ENCODE measurements at regions not wholly inside any gene's neighbourhood (a gene's known extent, or its start where the extent isn't known, plus 50 kb on each side); places are given as distances from the start of the nearest gene placed in this dataset.
A peak's percentile ranks its signal among the peaks of the same experiment; 100 is the strongest.

DNA sequence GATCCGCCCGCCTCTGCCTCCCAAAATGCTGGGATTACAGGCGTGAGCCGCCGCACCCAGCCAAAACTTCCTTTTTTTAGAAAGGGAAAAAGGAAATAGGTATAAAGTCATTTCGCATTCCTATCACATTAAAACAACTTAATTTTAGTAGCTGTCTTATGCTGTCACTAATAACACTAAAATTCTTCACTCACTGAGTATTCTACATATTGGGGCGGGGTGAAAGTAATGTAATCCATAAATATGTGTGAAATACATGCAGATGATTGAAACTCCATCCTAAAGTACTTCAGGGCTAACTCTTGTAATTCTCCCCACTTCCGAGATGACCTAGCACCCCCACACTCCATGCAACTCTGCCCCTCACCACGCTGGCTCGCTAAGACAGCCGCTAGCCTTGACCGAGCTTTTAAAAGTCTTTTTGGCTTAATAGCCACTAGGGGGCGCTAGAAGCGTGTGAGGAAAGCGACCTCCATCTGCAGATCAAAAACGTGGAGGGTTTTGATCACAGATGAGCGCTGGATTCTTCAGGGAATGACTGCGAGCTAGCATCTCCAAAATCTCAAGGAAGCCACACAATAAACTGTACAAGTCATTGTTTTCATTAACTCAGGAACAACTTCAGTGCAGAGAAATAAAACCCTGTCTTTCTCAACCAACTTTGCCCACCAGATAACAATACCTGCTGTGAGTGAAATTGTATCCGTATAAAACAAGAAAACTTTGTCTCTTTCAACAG lies 129.3 kb upstream of the IGF1R start:
- intact Hi-C loops (cut with DNase I; ENCODE audit: low total_unique reads): loop anchor here (5.0 kb wide), 1 partner anchor 328 kb away; no protein-coding TSS in a partner anchor
- Histone ChIP-seq H3K4me3 (no peak overlapping the region), H3K9me3 (no peaks in the 10 kb centered on the region), H3K4me1 (peaks cover 0 to 4% (median 2%) of the 10 kb centered on the region in 4 donors), H3K27ac (no peak overlapping the region), H3K27me3 (no peaks in the 10 kb centered on the region), H3K36me3 (no peaks in the 10 kb centered on the region)
- TF ChIP-seq, protein P1, sequence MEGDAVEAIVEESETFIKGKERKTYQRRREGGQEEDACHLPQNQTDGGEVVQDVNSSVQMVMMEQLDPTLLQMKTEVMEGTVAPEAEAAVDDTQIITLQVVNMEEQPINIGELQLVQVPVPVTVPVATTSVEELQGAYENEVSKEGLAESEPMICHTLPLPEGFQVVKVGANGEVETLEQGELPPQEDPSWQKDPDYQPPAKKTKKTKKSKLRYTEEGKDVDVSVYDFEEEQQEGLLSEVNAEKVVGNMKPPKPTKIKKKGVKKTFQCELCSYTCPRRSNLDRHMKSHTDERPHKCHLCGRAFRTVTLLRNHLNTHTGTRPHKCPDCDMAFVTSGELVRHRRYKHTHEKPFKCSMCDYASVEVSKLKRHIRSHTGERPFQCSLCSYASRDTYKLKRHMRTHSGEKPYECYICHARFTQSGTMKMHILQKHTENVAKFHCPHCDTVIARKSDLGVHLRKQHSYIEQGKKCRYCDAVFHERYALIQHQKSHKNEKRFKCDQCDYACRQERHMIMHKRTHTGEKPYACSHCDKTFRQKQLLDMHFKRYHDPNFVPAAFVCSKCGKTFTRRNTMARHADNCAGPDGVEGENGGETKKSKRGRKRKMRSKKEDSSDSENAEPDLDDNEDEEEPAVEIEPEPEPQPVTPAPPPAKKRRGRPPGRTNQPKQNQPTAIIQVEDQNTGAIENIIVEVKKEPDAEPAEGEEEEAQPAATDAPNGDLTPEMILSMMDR (IDR thresholded peaks at IDR 0.05): peak; percentile 58 to 84
- DNase-seq: no peak

DNA sequence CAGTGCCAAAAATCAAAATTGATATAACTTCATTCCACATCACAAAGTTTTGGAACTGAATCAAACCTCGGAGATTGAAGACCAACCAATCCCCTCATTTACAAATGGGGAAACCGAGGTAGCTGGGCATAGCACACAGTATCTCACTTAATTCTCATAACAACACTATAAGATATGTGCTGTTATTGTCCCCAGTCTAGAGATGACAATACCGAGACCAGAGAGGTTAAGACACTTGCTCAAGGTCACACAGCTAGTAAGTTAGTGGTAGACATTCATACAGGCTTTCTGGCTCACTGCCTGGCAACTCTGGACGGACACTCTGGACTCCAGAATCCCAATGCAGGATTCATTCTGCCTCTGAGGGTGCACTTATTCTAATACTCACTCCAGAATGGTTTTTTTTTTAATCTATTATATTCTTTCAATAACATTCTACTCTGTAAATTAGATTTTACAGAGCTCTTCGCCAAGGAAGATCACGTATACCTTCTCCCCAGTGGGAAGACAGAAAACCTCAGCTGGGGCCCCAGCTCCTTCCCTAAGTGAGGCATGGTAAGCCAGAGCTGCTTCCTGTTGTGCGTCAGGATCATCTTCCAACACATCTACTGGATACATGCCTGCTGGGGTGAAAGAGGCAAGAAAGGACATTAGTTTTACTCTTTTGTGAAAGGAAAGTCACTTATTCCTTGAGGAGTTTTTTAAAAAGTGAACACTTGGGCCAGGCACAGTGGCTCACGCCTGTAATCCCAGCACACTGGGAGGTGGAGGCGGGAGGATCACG lies 128.4 kb upstream of the IGF1R start:
- Histone ChIP-seq H3K4me1 (peaks cover 0 to 11% (median 7%) of the 10 kb centered on the region in 4 donors), H3K4me3 (no peak overlapping the region), H3K9me3 (no peaks in the 10 kb centered on the region), H3K27me3 (no peaks in the 10 kb centered on the region), H3K27ac (no peak overlapping the region), H3K36me3 (no peaks in the 10 kb centered on the region)
- DNase-seq: no peak
- TF ChIP-seq, protein P1 (IDR thresholded peaks at IDR 0.05): no peak
- intact Hi-C loops (cut with DNase I; ENCODE audit: low total_unique reads): loop anchor here (5.0 kb wide), 1 partner anchor 327 kb away; no protein-coding TSS in a partner anchor

DNA sequence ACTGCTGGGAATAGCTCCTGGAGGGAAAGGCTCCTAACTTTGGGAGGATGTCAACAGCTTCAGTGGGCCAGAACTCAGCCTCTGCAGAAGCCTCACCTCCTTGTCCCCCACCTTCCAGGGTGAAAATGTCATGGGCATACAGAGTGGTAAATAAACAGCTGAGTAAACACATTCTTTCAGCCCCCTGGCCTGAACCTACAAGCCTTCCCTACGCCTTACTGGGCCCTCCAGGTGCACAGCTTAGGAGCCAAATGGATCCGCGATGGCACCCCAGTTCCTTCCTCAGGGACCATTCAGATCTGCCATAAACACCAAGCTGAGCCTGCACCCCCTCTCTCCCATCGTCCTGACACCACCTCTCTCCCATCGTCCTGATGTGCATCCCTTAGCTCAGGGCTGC lies 126.2 kb upstream of the IGF1R start:
- Histone ChIP-seq H3K27ac (no peak overlapping the region), H3K4me3 (no peak overlapping the region), H3K4me1 (peaks cover 0 to 23% (median 14%) of the 10 kb centered on the region in 4 donors), H3K9me3 (no peaks in the 10 kb centered on the region), H3K36me3 (no peaks in the 10 kb centered on the region), H3K27me3 (no peaks in the 10 kb centered on the region)
- TF ChIP-seq, protein P1 (IDR thresholded peaks at IDR 0.05): no peak
- intact Hi-C loops (cut with DNase I; ENCODE audit: low total_unique reads): no loop called here
- no peak for DNase-seq

DNA sequence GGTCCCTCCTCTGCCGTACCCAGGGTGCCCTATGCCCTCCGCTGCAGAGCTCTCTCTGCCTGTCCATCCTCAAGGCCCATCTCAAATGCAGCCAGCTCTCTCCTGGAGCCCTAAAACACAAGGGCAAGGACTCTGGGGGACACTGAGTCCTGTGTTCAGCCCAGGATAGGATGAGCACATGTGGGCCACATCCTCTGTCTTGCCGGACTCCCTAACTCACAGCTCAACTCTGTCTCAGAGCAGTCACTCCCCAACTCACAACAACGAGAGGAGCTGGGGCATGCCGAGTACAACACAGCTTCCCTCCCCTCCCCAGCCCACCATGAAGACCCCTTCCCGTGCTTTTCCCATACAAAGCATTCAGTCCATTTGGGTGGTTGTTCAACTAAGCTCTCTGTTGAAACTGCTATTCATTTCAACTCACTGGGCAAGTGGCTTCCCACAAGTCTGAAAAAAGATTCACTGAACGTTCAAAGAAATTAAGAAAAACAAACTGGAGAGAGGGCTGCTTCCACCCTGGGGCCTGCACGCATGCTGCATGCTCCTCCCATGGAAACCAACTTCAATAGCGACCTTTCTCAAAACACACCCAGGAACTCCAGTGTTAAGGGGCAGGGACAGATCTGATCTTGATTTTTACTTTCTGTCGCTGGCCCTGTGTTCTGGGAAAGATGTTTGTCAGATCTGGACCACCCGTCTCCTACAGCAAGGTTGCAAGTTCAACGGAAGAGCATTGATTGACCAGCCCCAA lies 124.3 kb upstream of the IGF1R start:
- H3K27ac ChIP-seq: peak overlapping the region; percentile 67 to 69
- intact Hi-C loops (cut with DNase I; ENCODE audit: low total_unique reads): no loop called here
- DNase-seq: no peak

More for the DNA sequence above, 124.3 kb upstream of the IGF1R start:
- Histone ChIP-seq H3K4me3 (no peak overlapping the region), H3K9me3 (no peaks in the 10 kb centered on the region), H3K27me3 (no peaks in the 10 kb centered on the region), H3K36me3 (no peaks in the 10 kb centered on the region), H3K4me1 (peaks cover 0 to 19% (median 12%) of the 10 kb centered on the region in 4 donors)
- TF ChIP-seq, protein P1 (IDR thresholded peaks at IDR 0.05): no peak
